ENCODE measurements at regions not wholly inside any gene's neighbourhood (a gene's known extent, or its start where the extent isn't known, plus 50 kb on each side); places are given as distances from the start of the nearest gene placed in this dataset.

GRCh38 chr3:29100292-29100691 lies 180.6 kb upstream of the RBMS3 start:
- H3K27me3 Mint-ChIP-seq = no peaks in the 10 kb centered on the region
- H3K4me3 Mint-ChIP-seq = no peak overlapping the region
- peaks cover 3% of the 10 kb centered on the region for H3K9me3 Mint-ChIP-seq (ENCODE audit: low read depth)
- H3K36me3 Mint-ChIP-seq = no peaks in the 10 kb centered on the region
- no peak overlapping the region for H3K27ac Mint-ChIP-seq
- no peaks in the 10 kb centered on the region for H3K4me1 Mint-ChIP-seq (ENCODE audit: low read depth)

GRCh38 chr3:29128001-29128400 lies 152.9 kb upstream of the RBMS3 start:
- Mint-ChIP-seq H3K27ac (no peak overlapping the region), H3K9me3 (ENCODE audit: low read depth) (peaks cover 3% of the 10 kb centered on the region), H3K36me3 (no peaks in the 10 kb centered on the region), H3K4me1 (ENCODE audit: low read depth) (no peaks in the 10 kb centered on the region), H3K27me3 (peaks cover 5% of the 10 kb centered on the region), H3K4me3 (no peak overlapping the region)

- Mint-ChIP-seq H3K9me3 (ENCODE audit: low read depth) (peaks cover 3% of the 10 kb centered on the region), H3K4me1 (ENCODE audit: low read depth) (peaks cover 2% of the 10 kb centered on the region), H3K36me3 (no peaks in the 10 kb centered on the region), H3K27me3 (peaks cover 2% of the 10 kb centered on the region), H3K27ac (no peak overlapping the region), H3K4me3 (no peak overlapping the region)
Measured at GRCh38 chr3:29137601-29138000, 143.3 kb upstream of the RBMS3 start.

GRCh38 chr3:29138171-29138570 lies 142.7 kb upstream of the RBMS3 start:
- Mint-ChIP-seq H3K4me3 (no peak overlapping the region), H3K27ac (no peak overlapping the region), H3K36me3 (no peaks in the 10 kb centered on the region), H3K9me3 (ENCODE audit: low read depth) (peaks cover 3% of the 10 kb centered on the region), H3K27me3 (peaks cover 2% of the 10 kb centered on the region), H3K4me1 (ENCODE audit: low read depth) (peaks cover 2% of the 10 kb centered on the region)

- no peak overlapping the region for H3K27ac Mint-ChIP-seq
- no peaks in the 10 kb centered on the region for H3K36me3 Mint-ChIP-seq
- no peaks in the 10 kb centered on the region for H3K9me3 Mint-ChIP-seq (ENCODE audit: low read depth)
- H3K27me3 Mint-ChIP-seq = no peaks in the 10 kb centered on the region
- H3K4me1 Mint-ChIP-seq (ENCODE audit: low read depth) = peaks cover 2% of the 10 kb centered on the region
- no peak overlapping the region for H3K4me3 Mint-ChIP-seq
Measured at GRCh38 chr3:29140666-29141065, 140.2 kb upstream of the RBMS3 start.

- H3K27ac Mint-ChIP-seq = no peak overlapping the region
- no peaks in the 10 kb centered on the region for H3K9me3 Mint-ChIP-seq (ENCODE audit: low read depth)
- no peak overlapping the region for H3K4me3 Mint-ChIP-seq
- H3K36me3 Mint-ChIP-seq = no peaks in the 10 kb centered on the region
- H3K4me1 Mint-ChIP-seq (ENCODE audit: low read depth) = peaks cover 2% of the 10 kb centered on the region
- no peaks in the 10 kb centered on the region for H3K27me3 Mint-ChIP-seq
Measured at GRCh38 chr3:29141197-29141917, 139.5 kb upstream of the RBMS3 start.

GRCh38 chr3:29141918-29142275 lies 139.0 kb upstream of the RBMS3 start:
- H3K27me3 Mint-ChIP-seq = no peaks in the 10 kb centered on the region

GRCh38 chr3:29143151-29143550 lies 137.7 kb upstream of the RBMS3 start:
- Mint-ChIP-seq H3K4me1 (ENCODE audit: low read depth) (no peaks in the 10 kb centered on the region), H3K27ac (no peak overlapping the region), H3K36me3 (no peaks in the 10 kb centered on the region), H3K4me3 (no peak overlapping the region), H3K9me3 (ENCODE audit: low read depth) (no peaks in the 10 kb centered on the region), H3K27me3 (no peaks in the 10 kb centered on the region)

More at GRCh38 chr3:29141918-29142275, 139.0 kb upstream of the RBMS3 start:
- Mint-ChIP-seq H3K36me3 (no peaks in the 10 kb centered on the region), H3K4me3 (no peak overlapping the region), H3K27ac (no peak overlapping the region), H3K4me1 (ENCODE audit: low read depth) (peaks cover under 1% of the 10 kb centered on the region), H3K9me3 (ENCODE audit: low read depth) (no peaks in the 10 kb centered on the region)

- Mint-ChIP-seq H3K27me3 (no peaks in the 10 kb centered on the region), H3K4me3 (no peak overlapping the region), H3K4me1 (ENCODE audit: low read depth) (no peaks in the 10 kb centered on the region), H3K27ac (no peak overlapping the region), H3K36me3 (no peaks in the 10 kb centered on the region), H3K9me3 (ENCODE audit: low read depth) (no peaks in the 10 kb centered on the region)
Measured at GRCh38 chr3:29144361-29144760, 136.5 kb upstream of the RBMS3 start.

GRCh38 chr3:29144807-29145206 lies 136.1 kb upstream of the RBMS3 start:
- H3K4me3 Mint-ChIP-seq = no peak overlapping the region
- H3K27ac Mint-ChIP-seq = no peak overlapping the region
- no peaks in the 10 kb centered on the region for H3K27me3 Mint-ChIP-seq
- no peaks in the 10 kb centered on the region for H3K4me1 Mint-ChIP-seq (ENCODE audit: low read depth)
- H3K9me3 Mint-ChIP-seq (ENCODE audit: low read depth) = no peaks in the 10 kb centered on the region
- no peaks in the 10 kb centered on the region for H3K36me3 Mint-ChIP-seq

- Mint-ChIP-seq H3K4me3 (no peak overlapping the region), H3K36me3 (no peaks in the 10 kb centered on the region), H3K9me3 (ENCODE audit: low read depth) (no peaks in the 10 kb centered on the region), H3K27ac (no peak overlapping the region), H3K27me3 (no peaks in the 10 kb centered on the region), H3K4me1 (ENCODE audit: low read depth) (no peaks in the 10 kb centered on the region)
Measured at GRCh38 chr3:29145360-29145759, 135.5 kb upstream of the RBMS3 start.

- no peak overlapping the region for H3K27ac Mint-ChIP-seq
- peaks cover 10% of the 10 kb centered on the region for H3K4me1 Mint-ChIP-seq (ENCODE audit: low read depth)
- no peaks in the 10 kb centered on the region for H3K27me3 Mint-ChIP-seq
- H3K4me3 Mint-ChIP-seq = no peak overlapping the region
- no peaks in the 10 kb centered on the region for H3K9me3 Mint-ChIP-seq (ENCODE audit: low read depth)
- no peaks in the 10 kb centered on the region for H3K36me3 Mint-ChIP-seq
Measured at GRCh38 chr3:29152379-29152778, 128.5 kb upstream of the RBMS3 start.

GRCh38 chr3:29153811-29154210 lies 127.1 kb upstream of the RBMS3 start:
- Mint-ChIP-seq H3K4me3 (no peak overlapping the region), H3K9me3 (ENCODE audit: low read depth) (no peaks in the 10 kb centered on the region), H3K27ac (no peak overlapping the region), H3K36me3 (no peaks in the 10 kb centered on the region), H3K4me1 (ENCODE audit: low read depth) (peaks cover 10% of the 10 kb centered on the region), H3K27me3 (no peaks in the 10 kb centered on the region)

- Mint-ChIP-seq H3K4me3 (no peak overlapping the region), H3K4me1 (ENCODE audit: low read depth) (peaks cover 10% of the 10 kb centered on the region), H3K27ac (no peak overlapping the region)
Measured at GRCh38 chr3:29156086-29156715, 124.7 kb upstream of the RBMS3 start.

GRCh38 chr3:29164825-29165224 lies 116.0 kb upstream of the RBMS3 start:
- no peaks in the 10 kb centered on the region for H3K4me1 Mint-ChIP-seq (ENCODE audit: low read depth)
- H3K36me3 Mint-ChIP-seq = no peaks in the 10 kb centered on the region
- H3K9me3 Mint-ChIP-seq (ENCODE audit: low read depth) = no peaks in the 10 kb centered on the region
- no peak overlapping the region for H3K4me3 Mint-ChIP-seq
- H3K27ac Mint-ChIP-seq = no peak overlapping the region
- H3K27me3 Mint-ChIP-seq = no peaks in the 10 kb centered on the region

More at GRCh38 chr3:29156086-29156715, 124.7 kb upstream of the RBMS3 start:
- Mint-ChIP-seq H3K36me3 (no peaks in the 10 kb centered on the region), H3K27me3 (no peaks in the 10 kb centered on the region), H3K9me3 (ENCODE audit: low read depth) (no peaks in the 10 kb centered on the region)

GRCh38 chr3:29167180-29167579 lies 113.7 kb upstream of the RBMS3 start:
- H3K36me3 Mint-ChIP-seq = no peaks in the 10 kb centered on the region

More at GRCh38 chr3:29167180-29167579, 113.7 kb upstream of the RBMS3 start:
- no peak overlapping the region for H3K27ac Mint-ChIP-seq
- peaks cover 18% of the 10 kb centered on the region for H3K4me1 Mint-ChIP-seq (ENCODE audit: low read depth)
- no peaks in the 10 kb centered on the region for H3K9me3 Mint-ChIP-seq (ENCODE audit: low read depth)
- H3K4me3 Mint-ChIP-seq = no peak overlapping the region
- no peaks in the 10 kb centered on the region for H3K27me3 Mint-ChIP-seq

All from activated naive CD8-positive, alpha-beta T cell (primary cell).